Heart right ventricle (tissue), 16 donors: ENCODE measurements at regions not wholly inside any gene's neighbourhood (a gene's known extent, or its start where the extent isn't known, plus 50 kb on each side); places are given as distances from the start of the nearest gene placed in this dataset.

Experiments used
- ATAC-seq, 8 donors: fragments of 200-7000 bp; cut with Tn5 transposase; one replicate each; pipeline ENCODE4 v1.9.1; 2020; ENCODE audit warnings: mild to moderate bottlenecking in 8 of 8, moderate library complexity in 8 of 8, moderate number of reproducible peaks in 1 of 8
- DNase-seq, 2 donors: peaks; one replicate each; pipeline ENCODE4 v3.0.0-alpha.2; 2020
- H3K27ac ChIP-seq, 10 donors: fragments of 200-600 bp; sonication (generic) in 2 of 10; one replicate each; pipeline versions ENCODE4 v1.5.0 to v1.8.0; 2020 to 2022; ENCODE audit warnings: mild to moderate bottlenecking in 3 of 10
- H3K27me3 ChIP-seq, 7 donors: fragments of 200-600 bp; one replicate each; pipeline ENCODE4 v1.8.0; 2021 to 2022; ENCODE audit warnings: mild to moderate bottlenecking in 2 of 7
- H3K36me3 ChIP-seq, 9 donors: fragments of 200-600 bp; sonication (generic) in 1 of 9; one replicate each; pipeline versions ENCODE4 v1.5.0 to v1.8.0; 2020 to 2022; ENCODE audit warnings: mild to moderate bottlenecking in 2 of 9
- H3K4me1 ChIP-seq, 9 donors: fragments of 200-600 bp; sonication (generic) in 1 of 9; one replicate each; pipeline versions ENCODE4 v1.5.0 to v1.8.0; 2020 to 2022; ENCODE audit warnings: mild to moderate bottlenecking in 4 of 9
- H3K4me3 ChIP-seq, 10 donors: fragments of 200-600 bp; sonication (generic) in 2 of 10; one replicate each; pipeline versions ENCODE4 v1.5.0 to v1.8.0; 2020 to 2022; ENCODE audit warnings: mild to moderate bottlenecking in 7 of 10, moderate library complexity in 2 of 10
- H3K9me3 ChIP-seq, 11 donors: fragments of 200-600 bp in 10 of 11; sonication (generic) in 2 of 11; one replicate each; pipeline versions ENCODE4 v1.5.0 to v1.8.0; 2013 to 2022; ENCODE audit warnings: mild to moderate bottlenecking in 2 of 11, control low read depth in 1 of 11, moderate library complexity in 1 of 11
- CTCF ChIP-seq, 9 donors: fragments of 200-600 bp; sonication (generic) in 2 of 9; IDR thresholded peaks; one replicate each; pipeline versions ENCODE4 v1.5.0 to v1.8.0; 2021 to 2022; ENCODE audit warnings: antibody characterized with exemption in 9 of 9, mild to moderate bottlenecking in 5 of 9, moderate library complexity in 1 of 9
- WGBS, 2 donors: extraction: QIAGEN DNeasy Blood & Tissue Kit; methylation state at CpG; one replicate each; pipeline ENCODE4 v1.1.7; 2013; ENCODE audit warnings: inconsistent platforms in 1 of 2; 5-methylcytosine and 5-hydroxymethylcytosine counted together
- intact Hi-C, 10 donors: fragments of 100-400 bp; cut with DNase I; formaldehyde crosslinking; loops; one replicate each; pipeline versions ENCODE4 v1.11.1 to v1.14.2; 2022
- donor health status: Arrhythmogenic right ventricular cardiomyopathy.
- donor health status: ischemic (EF 13 %, LVEDD 7.1; RV severe dilation, severe dysfunction).
- donor health status: healthy with polysubstance abuse.
- donor health status: DM: no; HTN: yes; CAD: no.
- donor health status: DM: no; HTN: no; CAD: no.
- donor health status: ischemic (EF 25% LVEDD 6.9; RV normal size, moderate dysfunction).
- donor health status: ischemic (EF 25% LVEDD 5.7; RV mildly dilated, moderate dysfunction).
- donor health status: healthy.
- donor health status: DM: yes; HTN: yes; CAD: no.
- donor health status: Ischemic cardiomyopathy.
- donor health status: ischemic (EF 35%, LVEDD 5.7; RV mildly dilated, moderate dysfunction).
- donor health status: nonischemic (EF 11% LVEDD 7.7; RV severe dilation, severe dysfunction).
- donor health status: DM: yes; HTN: yes; CAD: no.
- donor health status: PGD.
- donor health status: ischemic (EF 29% LVEDD 5.4; RV normal size, mild dysfunction).
- donor health status: nonischemic (EF 23%, LVEDD 6.1; RV moderate dilation, normal function).

GRCh38 chr14:98186140-98186539 lies 1085.9 kb downstream of the BCL11B start:
- H3K27ac ChIP-seq: peak overlapping the region in 1 of 10 donors; percentile 88
- H3K4me3 ChIP-seq: no peak overlapping the region
- no peak for DNase-seq
- peaks cover 0 to 3% (median 0%) of the 10 kb centered on the region in 9 donors for H3K4me1 ChIP-seq
- 70 to 71% methylated on average over 3 of the region's 3 CpGs for WGBS, 2 donors
- H3K36me3 ChIP-seq: no peaks in the 10 kb centered on the region
- no peak for TF ChIP-seq CTCF (IDR thresholded peaks at IDR 0.05)
- H3K9me3 ChIP-seq: peaks cover 0 to 2% (median 0%) of the 10 kb centered on the region in 11 donors
- intact Hi-C loops: no loop called here
- no peak for ATAC-seq
- H3K27me3 ChIP-seq: peaks cover 0 to 8% (median 0%) of the 10 kb centered on the region in 7 donors

GRCh38 chr14:98187281-98187680 lies 1084.7 kb downstream of the BCL11B start:
- 78 to 84% methylated on average over 2 of the region's 2 CpGs for WGBS, 2 donors
- ATAC-seq (no peak), DNase-seq (no peak)
- Histone ChIP-seq H3K27me3 (peaks cover 0 to 12% (median 0%) of the 10 kb centered on the region in 7 donors), H3K36me3 (no peaks in the 10 kb centered on the region), H3K27ac (peak overlapping the region in 1 of 10 donors; percentile 88), H3K9me3 (peaks cover 0 to 2% (median 0%) of the 10 kb centered on the region in 11 donors), H3K4me1 (peaks cover 0 to 3% (median 0%) of the 10 kb centered on the region in 9 donors), H3K4me3 (no peak overlapping the region)
- intact Hi-C loops: no loop called here
- no peak for TF ChIP-seq CTCF (IDR thresholded peaks at IDR 0.05)

- ATAC-seq (no peak), DNase-seq (no peak)
- WGBS, 2 donors: 87 to 100% methylated on average over 1 of the region's 1 CpG
- TF ChIP-seq CTCF (IDR thresholded peaks at IDR 0.05): no peak
- Histone ChIP-seq H3K9me3 (peaks cover 0 to 2% (median 0%) of the 10 kb centered on the region in 11 donors), H3K27ac (peak overlapping the region in 1 of 10 donors; percentile 88), H3K27me3 (peaks cover 0 to 12% (median 0%) of the 10 kb centered on the region in 7 donors), H3K36me3 (no peaks in the 10 kb centered on the region), H3K4me3 (peak overlapping the region in 1 of 10 donors; percentile 13), H3K4me1 (peaks cover 0 to 3% (median 0%) of the 10 kb centered on the region in 9 donors)
- intact Hi-C loops: loop anchor here in 1 of 10 donors (1.0 kb wide), 1 partner anchor 31 kb away; no protein-coding TSS in a partner anchor
Observed at GRCh38 chr14:98189062-98189461, 1082.9 kb downstream of the BCL11B start.

GRCh38 chr14:98189511-98189910 lies 1082.5 kb downstream of the BCL11B start:
- peak overlapping the region in 1 of 10 donors; percentile 88 for H3K27ac ChIP-seq
- DNase-seq (no peak), ATAC-seq (no peak)
- intact Hi-C loops: loop anchor here in 1 of 10 donors (1.0 kb wide), 1 partner anchor 31 kb away; no protein-coding TSS in a partner anchor
- peaks cover 0 to 3% (median 0%) of the 10 kb centered on the region in 9 donors for H3K4me1 ChIP-seq
- no peaks in the 10 kb centered on the region for H3K36me3 ChIP-seq
- TF ChIP-seq CTCF (IDR thresholded peaks at IDR 0.05): no peak
- 76 to 80% methylated on average over 9 of the region's 9 CpGs for WGBS, 2 donors
- H3K9me3 ChIP-seq: peaks cover 0 to 2% (median 0%) of the 10 kb centered on the region in 11 donors
- H3K27me3 ChIP-seq: peaks cover 0 to 12% (median 0%) of the 10 kb centered on the region in 7 donors
- peak overlapping the region in 1 of 10 donors; percentile 13 for H3K4me3 ChIP-seq
